ENCODE measurements at regions not wholly inside any gene's neighbourhood (a gene's known extent, or its start where the extent isn't known, plus 50 kb on each side); places are given as distances from the start of the nearest gene placed in this dataset.

DNA sequence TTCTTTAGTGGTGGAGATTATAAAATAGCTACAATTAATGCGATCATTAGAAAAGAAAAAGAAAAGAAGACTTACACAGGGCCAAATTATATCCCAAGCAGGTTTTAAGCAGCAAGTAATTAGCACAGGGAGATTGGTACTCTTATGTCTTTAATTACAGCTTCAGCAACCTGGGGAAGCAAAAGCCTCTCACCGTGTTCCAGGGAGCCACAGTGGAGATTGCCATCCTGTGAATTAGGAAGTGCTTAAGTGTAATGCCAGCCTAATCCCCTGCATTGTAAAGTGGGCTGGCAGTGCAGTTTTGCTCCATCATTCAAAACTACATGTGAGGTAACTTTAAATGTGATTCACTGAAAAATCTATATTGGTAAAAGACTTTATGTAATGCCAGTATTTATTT, 533.5 kb upstream of the COBL start:
- no peak for TF ChIP-seq FOXM1 (IDR thresholded peaks at IDR 0.05; ENCODE audit: borderline replicate concordance, low read depth)
- TF ChIP-seq TAF1 (IDR thresholded peaks at IDR 0.05; ENCODE audit: low read depth), result no peak
- TF ChIP-seq EGR1 (IDR thresholded peaks at IDR 0.05), result no peak
- TF ChIP-seq YY1 (IDR thresholded peaks at IDR 0.05; ENCODE audit: low read depth), result no peak
- TF ChIP-seq EP300 (IDR thresholded peaks at IDR 0.05; ENCODE audit: borderline replicate concordance), result no peak
- TF ChIP-seq TEAD4 (IDR thresholded peaks at IDR 0.05), result no peak
- TF ChIP-seq, protein P1, sequence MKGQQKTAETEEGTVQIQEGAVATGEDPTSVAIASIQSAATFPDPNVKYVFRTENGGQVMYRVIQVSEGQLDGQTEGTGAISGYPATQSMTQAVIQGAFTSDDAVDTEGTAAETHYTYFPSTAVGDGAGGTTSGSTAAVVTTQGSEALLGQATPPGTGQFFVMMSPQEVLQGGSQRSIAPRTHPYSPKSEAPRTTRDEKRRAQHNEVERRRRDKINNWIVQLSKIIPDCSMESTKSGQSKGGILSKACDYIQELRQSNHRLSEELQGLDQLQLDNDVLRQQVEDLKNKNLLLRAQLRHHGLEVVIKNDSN (IDR thresholded peaks at IDR 0.05), result no peak
- TF ChIP-seq, protein P2, sequence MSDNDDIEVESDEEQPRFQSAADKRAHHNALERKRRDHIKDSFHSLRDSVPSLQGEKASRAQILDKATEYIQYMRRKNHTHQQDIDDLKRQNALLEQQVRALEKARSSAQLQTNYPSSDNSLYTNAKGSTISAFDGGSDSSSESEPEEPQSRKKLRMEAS (IDR thresholded peaks at IDR 0.05), result no peak
- TF ChIP-seq CREB1 (IDR thresholded peaks at IDR 0.05; ENCODE audit: low read depth), result no peak
- no peak for TF ChIP-seq TCF12 (IDR thresholded peaks at IDR 0.05; ENCODE audit: low read depth)
- no peak for TF ChIP-seq CEBPB (IDR thresholded peaks at IDR 0.05)
- no peak for TF ChIP-seq ZBTB7A (IDR thresholded peaks at IDR 0.05; ENCODE audit: low read depth)
- no peak for TF ChIP-seq RAD21 (IDR thresholded peaks at IDR 0.05; ENCODE audit: low read depth)
- TF ChIP-seq, protein P3, sequence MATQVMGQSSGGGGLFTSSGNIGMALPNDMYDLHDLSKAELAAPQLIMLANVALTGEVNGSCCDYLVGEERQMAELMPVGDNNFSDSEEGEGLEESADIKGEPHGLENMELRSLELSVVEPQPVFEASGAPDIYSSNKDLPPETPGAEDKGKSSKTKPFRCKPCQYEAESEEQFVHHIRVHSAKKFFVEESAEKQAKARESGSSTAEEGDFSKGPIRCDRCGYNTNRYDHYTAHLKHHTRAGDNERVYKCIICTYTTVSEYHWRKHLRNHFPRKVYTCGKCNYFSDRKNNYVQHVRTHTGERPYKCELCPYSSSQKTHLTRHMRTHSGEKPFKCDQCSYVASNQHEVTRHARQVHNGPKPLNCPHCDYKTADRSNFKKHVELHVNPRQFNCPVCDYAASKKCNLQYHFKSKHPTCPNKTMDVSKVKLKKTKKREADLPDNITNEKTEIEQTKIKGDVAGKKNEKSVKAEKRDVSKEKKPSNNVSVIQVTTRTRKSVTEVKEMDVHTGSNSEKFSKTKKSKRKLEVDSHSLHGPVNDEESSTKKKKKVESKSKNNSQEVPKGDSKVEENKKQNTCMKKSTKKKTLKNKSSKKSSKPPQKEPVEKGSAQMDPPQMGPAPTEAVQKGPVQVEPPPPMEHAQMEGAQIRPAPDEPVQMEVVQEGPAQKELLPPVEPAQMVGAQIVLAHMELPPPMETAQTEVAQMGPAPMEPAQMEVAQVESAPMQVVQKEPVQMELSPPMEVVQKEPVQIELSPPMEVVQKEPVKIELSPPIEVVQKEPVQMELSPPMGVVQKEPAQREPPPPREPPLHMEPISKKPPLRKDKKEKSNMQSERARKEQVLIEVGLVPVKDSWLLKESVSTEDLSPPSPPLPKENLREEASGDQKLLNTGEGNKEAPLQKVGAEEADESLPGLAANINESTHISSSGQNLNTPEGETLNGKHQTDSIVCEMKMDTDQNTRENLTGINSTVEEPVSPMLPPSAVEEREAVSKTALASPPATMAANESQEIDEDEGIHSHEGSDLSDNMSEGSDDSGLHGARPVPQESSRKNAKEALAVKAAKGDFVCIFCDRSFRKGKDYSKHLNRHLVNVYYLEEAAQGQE (IDR thresholded peaks at IDR 0.05; ENCODE audit: low read depth), result no peak
- TF ChIP-seq NFIC (IDR thresholded peaks at IDR 0.05), result no peak

DNA sequence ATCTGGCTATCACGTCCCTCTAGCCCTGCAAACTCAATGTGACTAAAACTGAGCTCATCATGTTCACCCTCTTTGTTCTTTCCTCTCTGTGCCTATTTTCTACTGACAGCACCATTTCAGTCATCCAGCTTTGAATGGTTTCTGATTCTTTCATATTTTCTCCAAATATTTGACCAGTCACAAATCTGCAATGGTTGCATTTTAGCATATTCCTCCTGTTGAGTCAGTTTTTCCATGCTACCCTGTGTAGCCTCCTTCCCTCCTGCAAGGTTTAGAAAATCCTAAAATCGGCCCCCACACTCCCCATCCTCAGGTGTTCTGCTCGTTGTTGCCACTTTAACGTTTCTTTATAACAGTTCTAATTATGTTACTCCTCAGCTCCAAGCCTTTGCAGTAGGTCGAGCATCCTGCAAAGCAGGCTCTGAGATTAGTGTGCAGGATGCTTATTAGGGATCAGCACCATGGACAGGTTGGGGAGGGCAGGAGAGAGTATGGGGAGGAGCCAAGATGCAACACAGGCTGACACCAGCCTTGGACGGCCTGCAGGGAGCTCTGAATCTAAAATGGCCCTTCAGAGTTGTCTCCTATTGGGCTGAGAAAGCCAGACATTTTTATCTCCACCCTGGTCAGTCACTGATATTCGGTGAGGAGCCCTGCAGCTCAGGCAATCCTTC, 531.0 kb upstream of the COBL start:
- TF ChIP-seq, protein P3 (IDR thresholded peaks at IDR 0.05; ENCODE audit: low read depth), result peak; percentile 68
- TF ChIP-seq CREB1 (IDR thresholded peaks at IDR 0.05; ENCODE audit: low read depth), result no peak

DNA sequence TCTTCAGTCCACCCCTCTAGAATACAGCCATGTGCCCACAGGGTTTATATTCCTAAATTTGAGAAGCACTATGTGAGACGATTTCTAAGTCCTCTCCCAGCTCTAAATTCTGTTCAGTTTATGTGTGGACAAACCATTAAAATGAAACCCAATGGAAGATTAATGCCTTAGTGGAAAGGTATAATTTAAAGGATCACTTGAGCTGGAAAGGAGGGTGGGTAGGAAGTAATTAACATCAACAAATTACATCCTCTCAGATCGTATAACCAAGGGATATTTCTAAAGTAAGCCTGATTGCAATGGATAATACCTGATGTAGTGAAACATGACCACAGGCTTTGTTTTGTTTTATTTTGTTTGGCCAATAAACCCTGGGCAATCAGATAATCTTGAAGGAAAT, 511.0 kb upstream of the COBL start:
- no peak for TF ChIP-seq EGR1 (IDR thresholded peaks at IDR 0.05)
- no peak for TF ChIP-seq ZBTB7A (IDR thresholded peaks at IDR 0.05; ENCODE audit: low read depth)
- TF ChIP-seq CEBPB (IDR thresholded peaks at IDR 0.05), result no peak
- no peak for TF ChIP-seq NFIC (IDR thresholded peaks at IDR 0.05)
- no peak for TF ChIP-seq TCF12 (IDR thresholded peaks at IDR 0.05; ENCODE audit: low read depth)
- TF ChIP-seq FOXM1 (IDR thresholded peaks at IDR 0.05; ENCODE audit: borderline replicate concordance, low read depth), result no peak
- no peak for TF ChIP-seq YY1 (IDR thresholded peaks at IDR 0.05; ENCODE audit: low read depth)
- no peak for TF ChIP-seq TEAD4 (IDR thresholded peaks at IDR 0.05)
- TF ChIP-seq, protein P1 (IDR thresholded peaks at IDR 0.05), result no peak
- TF ChIP-seq EP300 (IDR thresholded peaks at IDR 0.05; ENCODE audit: borderline replicate concordance), result no peak
- TF ChIP-seq, protein P2 (IDR thresholded peaks at IDR 0.05), result no peak
- TF ChIP-seq, protein P3 (IDR thresholded peaks at IDR 0.05; ENCODE audit: low read depth), result no peak
- no peak for TF ChIP-seq CREB1 (IDR thresholded peaks at IDR 0.05; ENCODE audit: low read depth)
- no peak for TF ChIP-seq TAF1 (IDR thresholded peaks at IDR 0.05; ENCODE audit: low read depth)
- TF ChIP-seq RAD21 (IDR thresholded peaks at IDR 0.05; ENCODE audit: low read depth), result no peak

DNA sequence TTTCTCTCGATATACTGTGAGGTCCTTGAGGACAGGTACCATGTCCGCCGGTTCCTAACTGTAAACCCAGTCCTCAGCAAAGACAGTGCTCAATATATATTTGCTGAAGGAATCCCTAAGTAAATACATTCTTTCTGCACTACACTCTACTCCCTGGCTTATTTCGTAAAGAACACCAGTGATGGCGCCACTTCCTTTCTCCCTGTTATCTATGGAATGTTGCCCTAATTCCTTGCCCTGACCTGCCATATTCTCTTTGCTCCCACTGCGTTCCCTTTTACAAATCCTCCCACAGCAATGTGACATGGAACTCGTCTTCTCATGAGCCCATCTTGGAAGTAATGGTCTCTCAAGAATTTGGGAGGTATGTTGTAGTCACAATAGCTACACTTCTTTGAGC, 507.4 kb upstream of the COBL start:
- TF ChIP-seq, protein P3 (IDR thresholded peaks at IDR 0.05; ENCODE audit: low read depth), result no peak
- TF ChIP-seq CREB1 (IDR thresholded peaks at IDR 0.05; ENCODE audit: low read depth) (no peak), TEAD4 (IDR thresholded peaks at IDR 0.05) (no peak), ZBTB7A (IDR thresholded peaks at IDR 0.05; ENCODE audit: low read depth) (no peak), EGR1 (IDR thresholded peaks at IDR 0.05) (no peak)
- TF ChIP-seq, protein P2 (IDR thresholded peaks at IDR 0.05), result no peak
- TF ChIP-seq, protein P1 (IDR thresholded peaks at IDR 0.05), result no peak

Measured in Ishikawa (cell line).